ENCODE measurements at regions not wholly inside any gene's neighbourhood (a gene's known extent, or its start where the extent isn't known, plus 50 kb on each side); places are given as distances from the start of the nearest gene placed in this dataset.

DNA sequence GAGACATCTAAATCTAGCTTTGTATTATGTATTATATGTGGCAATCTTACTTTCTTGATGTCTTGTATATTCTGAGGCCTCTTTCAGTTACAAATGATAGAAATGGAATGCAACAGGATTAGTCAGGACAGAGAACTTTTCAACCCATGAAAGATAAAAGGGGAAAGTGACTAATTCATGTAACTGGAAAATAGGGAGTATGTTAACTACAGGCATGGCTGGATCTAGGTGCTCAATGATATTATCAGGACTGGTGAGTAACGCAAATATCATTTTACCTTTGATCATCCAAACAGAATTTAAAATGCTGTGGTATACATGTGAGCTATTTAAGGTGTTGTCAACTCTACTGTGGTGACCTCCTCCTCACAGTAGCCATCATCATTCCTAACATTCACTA lies 215.7 kb upstream of the GLRA1 start:
- 67 to 74% methylated on average over 1 of the region's 1 CpG for WGBS, 2 donors
- intact Hi-C loops (cut with DNase I; ENCODE audit: low total_unique reads): no loop called here
- no peak overlapping the region for H3K4me3 ChIP-seq (ENCODE audit: low read depth, poor library complexity, severe bottlenecking)
- TF ChIP-seq POLR2A (IDR thresholded peaks at IDR 0.05): no peak
- TF ChIP-seq, protein P1, sequence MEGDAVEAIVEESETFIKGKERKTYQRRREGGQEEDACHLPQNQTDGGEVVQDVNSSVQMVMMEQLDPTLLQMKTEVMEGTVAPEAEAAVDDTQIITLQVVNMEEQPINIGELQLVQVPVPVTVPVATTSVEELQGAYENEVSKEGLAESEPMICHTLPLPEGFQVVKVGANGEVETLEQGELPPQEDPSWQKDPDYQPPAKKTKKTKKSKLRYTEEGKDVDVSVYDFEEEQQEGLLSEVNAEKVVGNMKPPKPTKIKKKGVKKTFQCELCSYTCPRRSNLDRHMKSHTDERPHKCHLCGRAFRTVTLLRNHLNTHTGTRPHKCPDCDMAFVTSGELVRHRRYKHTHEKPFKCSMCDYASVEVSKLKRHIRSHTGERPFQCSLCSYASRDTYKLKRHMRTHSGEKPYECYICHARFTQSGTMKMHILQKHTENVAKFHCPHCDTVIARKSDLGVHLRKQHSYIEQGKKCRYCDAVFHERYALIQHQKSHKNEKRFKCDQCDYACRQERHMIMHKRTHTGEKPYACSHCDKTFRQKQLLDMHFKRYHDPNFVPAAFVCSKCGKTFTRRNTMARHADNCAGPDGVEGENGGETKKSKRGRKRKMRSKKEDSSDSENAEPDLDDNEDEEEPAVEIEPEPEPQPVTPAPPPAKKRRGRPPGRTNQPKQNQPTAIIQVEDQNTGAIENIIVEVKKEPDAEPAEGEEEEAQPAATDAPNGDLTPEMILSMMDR (IDR thresholded peaks at IDR 0.05): no peak
- no peak for DNase-seq (ENCODE audit: low spot score in 2 of 2)

DNA sequence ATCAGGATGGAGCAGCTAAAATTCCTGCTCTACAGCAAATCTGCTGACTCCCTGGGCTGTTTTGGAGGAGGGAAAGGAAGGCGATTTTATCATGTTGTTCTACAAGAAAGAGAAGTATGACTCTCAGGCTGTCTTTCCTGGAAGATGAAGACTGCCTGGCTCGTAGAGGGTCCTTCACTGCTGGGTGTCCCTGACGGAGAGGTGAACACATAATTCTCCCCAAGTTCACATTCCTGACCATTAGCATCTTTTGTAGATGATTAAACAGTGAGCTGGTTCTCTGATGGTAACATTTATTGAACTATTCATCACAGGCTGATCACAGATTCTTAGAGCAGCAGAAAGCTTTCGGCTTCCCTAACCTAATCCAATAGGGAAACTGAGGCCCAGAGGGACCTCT lies 212.4 kb upstream of the GLRA1 start:
- intact Hi-C loops (cut with DNase I; ENCODE audit: low total_unique reads): no loop called here
- no peak for DNase-seq (ENCODE audit: low spot score in 2 of 2)
- TF ChIP-seq POLR2A (IDR thresholded peaks at IDR 0.05): no peak
- TF ChIP-seq, protein P1 (IDR thresholded peaks at IDR 0.05): no peak
- no peak overlapping the region for H3K4me3 ChIP-seq (ENCODE audit: low read depth, poor library complexity, severe bottlenecking)
- WGBS, 2 donors: 31 to 49% methylated on average over 4 of the region's 4 CpGs

DNA sequence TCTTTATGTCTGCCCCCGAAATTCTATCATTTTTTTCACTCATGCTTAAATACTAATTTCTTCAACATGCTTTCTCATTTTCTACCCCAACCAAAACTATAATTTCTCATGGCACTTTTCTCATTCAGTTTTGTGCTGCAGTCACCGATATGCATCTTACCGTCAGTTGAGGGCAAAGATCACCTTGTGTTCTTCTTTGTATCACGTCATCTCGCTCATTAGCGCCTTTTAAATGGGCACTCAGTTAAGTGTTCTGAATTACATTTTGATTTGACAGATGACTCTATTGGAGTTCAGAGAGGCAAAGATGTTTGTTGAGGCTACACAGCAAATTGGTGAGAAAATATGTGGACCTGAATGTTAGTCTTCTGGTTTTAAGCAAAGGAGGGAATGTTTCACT lies 211.7 kb upstream of the GLRA1 start:
- no peak for DNase-seq (ENCODE audit: low spot score in 2 of 2)
- 75% methylated on average over 6 of the region's 6 CpGs for WGBS, 2 donors
- no peak overlapping the region for H3K4me3 ChIP-seq (ENCODE audit: low read depth, poor library complexity, severe bottlenecking)
- intact Hi-C loops (cut with DNase I; ENCODE audit: low total_unique reads): no loop called here
- TF ChIP-seq POLR2A (IDR thresholded peaks at IDR 0.05): no peak
- TF ChIP-seq, protein P1 (IDR thresholded peaks at IDR 0.05): no peak

DNA sequence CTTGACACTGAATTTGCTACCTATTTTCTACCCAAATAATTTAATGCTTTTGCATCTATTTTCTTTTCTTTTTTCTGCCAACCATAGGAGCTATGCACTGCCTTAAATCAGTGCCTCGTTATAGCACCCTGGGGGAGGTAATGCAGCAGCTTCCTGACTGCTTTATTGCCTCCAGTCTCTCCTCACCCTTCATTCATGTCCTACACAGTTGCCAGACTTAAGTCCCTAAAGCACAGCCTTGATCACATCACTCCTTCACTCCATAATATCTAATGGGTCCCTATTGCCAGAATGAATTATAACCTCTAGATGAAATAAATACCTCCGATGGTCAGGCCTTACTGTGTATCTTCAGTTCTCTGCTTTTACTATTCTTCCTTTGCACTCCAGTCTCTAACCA lies 211.2 kb upstream of the GLRA1 start:
- no peak overlapping the region for H3K4me3 ChIP-seq (ENCODE audit: low read depth, poor library complexity, severe bottlenecking)
- no peak for DNase-seq (ENCODE audit: low spot score in 2 of 2)
- intact Hi-C loops (cut with DNase I; ENCODE audit: low total_unique reads): no loop called here
- 49 to 50% methylated on average over 2 of the region's 2 CpGs for WGBS, 2 donors
- TF ChIP-seq, protein P1 (IDR thresholded peaks at IDR 0.05): no peak
- TF ChIP-seq POLR2A (IDR thresholded peaks at IDR 0.05): no peak

DNA sequence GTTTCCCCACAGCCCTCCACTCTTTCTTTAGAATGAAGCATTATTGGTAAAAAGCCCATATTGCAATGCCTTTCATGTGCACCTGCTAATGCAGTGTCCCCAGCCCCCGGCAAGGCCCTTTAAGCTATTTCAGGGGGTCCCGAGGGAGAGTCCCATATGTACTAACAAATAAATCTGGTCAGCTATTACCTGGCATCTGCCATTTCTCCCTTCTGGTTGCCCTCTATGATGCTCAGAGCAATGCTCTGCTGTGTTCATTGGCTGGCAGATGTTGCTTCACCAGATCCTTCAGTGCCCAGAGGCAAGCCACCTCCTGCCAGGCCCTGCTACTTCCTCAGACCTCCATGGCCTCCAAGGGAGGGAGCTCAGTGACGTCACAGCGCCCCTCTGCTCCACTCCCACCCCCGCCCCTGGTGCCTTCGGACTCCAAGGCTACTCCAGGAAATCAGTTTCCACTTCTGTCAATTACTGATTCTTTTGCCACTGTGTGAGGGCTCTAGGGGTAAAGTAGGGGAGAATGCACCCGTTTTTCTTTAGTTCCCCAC lies 201.1 kb upstream of the GLRA1 start:
- WGBS, 2 donors: 53 to 57% methylated on average over 7 of the region's 7 CpGs
- TF ChIP-seq, protein P1 (IDR thresholded peaks at IDR 0.05): no peak
- no peak for TF ChIP-seq POLR2A (IDR thresholded peaks at IDR 0.05)
- no peak for DNase-seq (ENCODE audit: low spot score in 2 of 2)
- intact Hi-C loops (cut with DNase I; ENCODE audit: low total_unique reads): no loop called here
- H3K4me3 ChIP-seq (ENCODE audit: low read depth, poor library complexity, severe bottlenecking): no peak overlapping the region

DNA sequence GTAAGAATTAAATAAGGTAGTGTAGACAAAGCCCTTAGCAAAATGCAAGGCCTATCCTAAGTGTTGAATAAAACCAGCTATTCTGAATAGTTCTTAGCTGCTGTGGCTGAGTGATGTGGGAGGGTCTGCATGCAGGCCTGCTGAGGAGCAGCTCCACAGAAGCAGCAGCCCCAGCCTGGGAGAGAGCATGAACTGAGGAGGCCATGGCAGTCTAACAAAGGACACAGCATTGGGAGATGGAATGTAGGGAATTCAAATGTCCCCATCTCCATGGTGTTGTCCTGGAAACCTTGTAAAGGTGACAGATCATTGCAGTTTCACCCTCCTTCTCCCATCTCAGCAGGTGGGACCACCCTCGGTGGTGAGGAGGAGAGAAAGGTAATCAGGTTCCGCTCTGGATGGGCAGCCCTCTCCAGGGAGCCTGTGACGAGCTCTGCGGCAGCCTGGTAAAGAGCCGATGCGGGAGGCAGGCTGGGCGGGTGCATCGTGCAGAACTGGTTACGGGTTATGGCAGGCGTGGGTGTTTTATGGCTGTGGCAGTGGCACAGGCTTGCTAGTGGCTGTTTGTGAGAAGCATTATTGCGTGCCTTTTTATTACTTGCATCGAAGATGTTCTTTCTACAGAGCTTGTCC lies 199.9 kb upstream of the GLRA1 start:
- TF ChIP-seq, protein P1 (IDR thresholded peaks at IDR 0.05): no peak
- no peak for TF ChIP-seq POLR2A (IDR thresholded peaks at IDR 0.05)
- intact Hi-C loops (cut with DNase I; ENCODE audit: low total_unique reads): no loop called here
- 63 to 70% methylated on average over 12 of the region's 12 CpGs for WGBS, 2 donors
- DNase-seq (ENCODE audit: low spot score in 2 of 2): no peak
- H3K4me3 ChIP-seq (ENCODE audit: low read depth, poor library complexity, severe bottlenecking): no peak overlapping the region
